H1 (cell line): ENCODE measurements at regions not wholly inside any gene's neighbourhood (a gene's known extent, or its start where the extent isn't known, plus 50 kb on each side); places are given as distances from the start of the nearest gene placed in this dataset.

Experiments
- CTCF ChIA-PET: fragments of 300-600 bp; sonication (Branson Sonifier 250); formaldehyde crosslinking; loops from one replicate; lab custom pipeline; 2021; ENCODE audit not compliant: partially characterized antibody; lab: Charles Lee
- POLR2A ChIA-PET: fragments of 300-600 bp; sonication (Branson Sonifier 250); formaldehyde crosslinking; loops from one replicate; lab custom pipeline; 2021; ENCODE audit warnings: inconsistent platforms; ENCODE audit not compliant: partially characterized antibody; lab: Charles Lee
- DNase-seq, 2 experiments: peaks; one replicate each; pipeline versions ENCODE4 v3.0.0 to v3.0.0-alpha.2; 2010 to 2022; ENCODE audit warnings: low spot score in 2 of 2, low read depth in 1 of 2, mixed read lengths in 1 of 2
- FAIRE-seq: peaks from 2 replicates; lab custom pipeline; 2011; peaks lifted over from hg19 to GRCh38; lab: Jason Lieb, UNC
- H2AFZ ChIP-seq: 2 replicates; pipeline ENCODE4 v1.8.1; 2012; ENCODE audit warnings: low read length, inconsistent platforms
- H2AK5ac ChIP-seq: 2 replicates; pipeline ENCODE4 v1.6.1; 2013; ENCODE audit warnings: low read depth, low read length
- H2BK120ac ChIP-seq: replicated peaks from 2 replicates; pipeline ENCODE3; 2013; ENCODE audit warnings: low read depth, low read length, inconsistent platforms
- H2BK12ac ChIP-seq: 2 replicates; pipeline ENCODE4 v1.6.1; 2013; ENCODE audit warnings: low read depth, low read length
- H2BK15ac ChIP-seq: 2 replicates; pipeline ENCODE4 v1.6.1; 2013; ENCODE audit warnings: low read length
- H2BK20ac ChIP-seq: 2 replicates; pipeline ENCODE4 v1.6.1; 2013; ENCODE audit warnings: low read length
- H2BK5ac ChIP-seq: 2 replicates; pipeline ENCODE4 v1.6.1; 2013; ENCODE audit warnings: low read depth, low read length
- H3K14ac ChIP-seq: 2 replicates; pipeline ENCODE4 v1.6.1; 2013; ENCODE audit warnings: inconsistent platforms; ENCODE audit not compliant: insufficient read length
- H3K18ac ChIP-seq: 2 replicates; pipeline ENCODE4 v1.6.1; 2013; ENCODE audit warnings: low read length; ENCODE audit errors: extremely low read depth
- H3K23ac ChIP-seq: 2 replicates; pipeline ENCODE4 v1.6.1; 2013; ENCODE audit warnings: inconsistent platforms; ENCODE audit not compliant: insufficient read length
- H3K23me2 ChIP-seq: 2 replicates; pipeline ENCODE4 v1.6.1; 2013; ENCODE audit warnings: low read depth, low read length
- H3K27ac ChIP-seq: 2 replicates; pipeline ENCODE4 v1.6.1; 2011; ENCODE audit warnings: low read depth, low read length, inconsistent platforms
- H3K27me3 ChIP-seq, 4 experiments: replicated peaks in 1 of 4; 1 replicate in 1 of 4; 2 replicates in 3 of 4; pipeline versions ENCODE4 v1.6.1 to v1.8.1; 2011 to 2013; ENCODE audit warnings: low read length in 3 of 4, mild to moderate bottlenecking in 3 of 4, inconsistent platforms in 2 of 4, mixed read lengths in 2 of 4, moderate library complexity in 1 of 4; ENCODE audit not compliant: control insufficient read depth in 3 of 4, insufficient read depth in 3 of 4; ENCODE audit errors: extremely low read depth in 1 of 4
- H3K36me3 ChIP-seq, 4 experiments: 2 replicates each; pipeline versions ENCODE4 v1.6.1 to v1.8.1; 2011 to 2013; ENCODE audit warnings: mild to moderate bottlenecking in 4 of 4, low read length in 3 of 4, moderate library complexity in 2 of 4, control low read depth in 1 of 4, inconsistent platforms in 1 of 4; ENCODE audit not compliant: insufficient read depth in 4 of 4, control insufficient read depth in 2 of 4
- H3K4ac ChIP-seq: replicated peaks from 2 replicates; pipeline ENCODE3; 2013; ENCODE audit warnings: low read length, low read depth, mixed read lengths, inconsistent platforms; ENCODE audit not compliant: insufficient read length
- H3K4me1 ChIP-seq, 4 experiments: replicated peaks in 1 of 4; 1 replicate in 1 of 4; 2 replicates in 3 of 4; pipeline versions ENCODE4 v1.6.1 to v1.8.1; 2011 to 2013; ENCODE audit warnings: low read length in 3 of 4, inconsistent platforms in 2 of 4, mixed read lengths in 1 of 4; ENCODE audit not compliant: insufficient read depth in 4 of 4, control insufficient read depth in 3 of 4
- H3K4me2 ChIP-seq, 2 experiments: 2 replicates each; pipeline versions ENCODE4 v1.6.1 to v1.8.1; 2011 to 2013; ENCODE audit warnings: low read depth in 2 of 2, low read length in 2 of 2, control low read depth in 1 of 2, inconsistent platforms in 1 of 2, mild to moderate bottlenecking in 1 of 2; ENCODE audit not compliant: insufficient read depth in 1 of 2
- H3K4me3 ChIP-seq, 4 experiments: fragments of 200-600, 300-600 bp in 1 of 4; sonication (generic), shearing (Covaris generic), sonication (Bioruptor Twin) in 1 of 4; 2 replicates each; pipeline versions ENCODE4 v1.5.1 to v1.8.1; 2011 to 2016; ENCODE audit warnings: low read length in 4 of 4, low read depth in 3 of 4, control low read depth in 2 of 4, inconsistent platforms in 2 of 4, mild to moderate bottlenecking in 2 of 4, mixed read lengths in 1 of 4, moderate library complexity in 1 of 4; ENCODE audit not compliant: insufficient read depth in 2 of 4; ENCODE audit errors: extremely low read depth in 1 of 4
- H3K56ac ChIP-seq: replicated peaks from 2 replicates; pipeline ENCODE3; 2013; ENCODE audit warnings: low read depth, mild to moderate bottlenecking, mixed read lengths, low read length, inconsistent platforms; ENCODE audit not compliant: insufficient read length
- H3K79me1 ChIP-seq: 2 replicates; pipeline ENCODE4 v1.6.1; 2013; ENCODE audit warnings: low read depth, low read length, control low read depth
- H3K79me2 ChIP-seq, 2 experiments: 2 replicates each; pipeline versions ENCODE4 v1.6.1 to v1.8.1; 2012 to 2013; ENCODE audit warnings: low read length in 2 of 2, mild to moderate bottlenecking in 2 of 2, inconsistent platforms in 1 of 2; ENCODE audit not compliant: insufficient read depth in 2 of 2, control insufficient read depth in 1 of 2
- H3K9ac ChIP-seq, 4 experiments: replicated peaks in 1 of 4; 1 replicate in 1 of 4; 2 replicates in 3 of 4; pipeline versions ENCODE4 v1.6.1 to v1.8.1; 2011 to 2013; ENCODE audit warnings: low read depth in 3 of 4, low read length in 3 of 4, control low read depth in 2 of 4, mild to moderate bottlenecking in 2 of 4, moderate library complexity in 2 of 4, inconsistent platforms in 1 of 4; ENCODE audit errors: extremely low read depth in 1 of 4
- H3K9me3 ChIP-seq, 2 experiments: 2 replicates each; pipeline versions ENCODE4 v1.6.1 to v1.8.1; 2012 to 2013; ENCODE audit warnings: mild to moderate bottlenecking in 2 of 2, moderate library complexity in 2 of 2, control low read depth in 1 of 2, inconsistent platforms in 1 of 2, low read depth in 1 of 2, low read length in 1 of 2, mixed read lengths in 1 of 2; ENCODE audit not compliant: insufficient read depth in 2 of 2
- H4K20me1 ChIP-seq, 2 experiments: replicated peaks in 1 of 2; 2 replicates each; pipeline versions ENCODE3 to v1.8.1; 2011 to 2013; ENCODE audit warnings: inconsistent platforms in 2 of 2, low read length in 2 of 2, mild to moderate bottlenecking in 1 of 2; ENCODE audit not compliant: insufficient read depth in 2 of 2, control insufficient read depth in 1 of 2
- H4K5ac ChIP-seq: 2 replicates; pipeline ENCODE4 v1.6.1; 2013; ENCODE audit warnings: low read length, low read depth, mixed read lengths, inconsistent platforms; ENCODE audit not compliant: insufficient read length
- H4K8ac ChIP-seq: 2 replicates; pipeline ENCODE4 v1.8.0; 2013; ENCODE audit warnings: mild to moderate bottlenecking, moderate library complexity, low read length, inconsistent platforms; ENCODE audit not compliant: insufficient read depth; ENCODE audit errors: extremely low read depth
- H4K91ac ChIP-seq: replicated peaks from 2 replicates; pipeline ENCODE3; 2013; ENCODE audit warnings: low read length, mixed read lengths, inconsistent platforms; ENCODE audit not compliant: insufficient read length
- CBX8 ChIP-seq: fragments of 300-800, 300-1000 bp; sonication (generic); IDR thresholded peaks from 2 replicates; pipeline ENCODE4 v1.7.1; 2016; ENCODE audit warnings: low read depth, low read length, borderline replicate concordance
- HDAC2 ChIP-seq, 2 experiments: fragments of 300-600 bp in 1 of 2; sonication (generic) in 1 of 2; IDR thresholded peaks; 2 replicates each; pipeline ENCODE4 v1.6.1; 2011 to 2012; ENCODE audit warnings: low read depth in 2 of 2, low read length in 2 of 2, mild to moderate bottlenecking in 2 of 2, moderate library complexity in 2 of 2, borderline replicate concordance in 1 of 2, inconsistent platforms in 1 of 2
- KDM4A ChIP-seq: IDR thresholded peaks from one replicate; pipeline ENCODE4 v1.7.1; 2012; ENCODE audit warnings: low read depth, mild to moderate bottlenecking, moderate library complexity, low read length, inconsistent platforms; ENCODE audit not compliant: severe bottlenecking
- RAD21 ChIP-seq, 2 experiments: IDR thresholded peaks in 1 of 2; conservative IDR thresholded peaks in 1 of 2; 2 replicates each; pipeline ENCODE4 v1.6.1; 2011; ENCODE audit warnings: low read depth in 2 of 2, low read length in 2 of 2, improper control_type of control experiment in 1 of 2, inconsistent platforms in 1 of 2, mild to moderate bottlenecking in 1 of 2, moderate library complexity in 1 of 2
- RBBP5 ChIP-seq: IDR thresholded peaks from 2 replicates; pipeline ENCODE4 v1.7.1; 2012; ENCODE audit warnings: low read depth, mild to moderate bottlenecking, inconsistent platforms, low read length, moderate library complexity, borderline replicate concordance
- SAP30 ChIP-seq: fragments of 300-600 bp; sonication (generic); IDR thresholded peaks from 2 replicates; pipeline ENCODE4 v1.7.1; 2012; ENCODE audit warnings: low read length, moderate library complexity, mild to moderate bottlenecking, inconsistent platforms; ENCODE audit not compliant: insufficient read depth, insufficient replicate concordance
- SP4 ChIP-seq: IDR thresholded peaks from 2 replicates; pipeline ENCODE4 v1.6.1; 2012; ENCODE audit warnings: low read length, inconsistent platforms
- WGBS, 2 experiments: shearing (Covaris generic) in 1 of 2; methylation state at CpG; one replicate each; pipeline versions ENCODE4 v1.1.6 to v1.1.7; 2013 to 2015; ENCODE audit warnings: low lambda C conversion rate in 2 of 2, mixed read lengths in 2 of 2, inconsistent platforms in 1 of 2, low coverage in 1 of 2, missing lambda C conversion rate in 1 of 2; ENCODE audit not compliant: insufficient replicate concordance in 2 of 2, insufficient coverage in 1 of 2, insufficient read length in 1 of 2; ENCODE audit errors: extremely low coverage in 1 of 2, missing lambda C conversion rate in 1 of 2; 5-methylcytosine and 5-hydroxymethylcytosine counted together
- TF ChIP-seq, protein P1 (sequence below): IDR thresholded peaks from 2 replicates; pipeline ENCODE4 v1.6.1; 2011; ENCODE audit warnings: low read depth, mild to moderate bottlenecking, low read length; ENCODE audit not compliant: insufficient read depth

- Histone ChIP-seq H2BK5ac (no peak overlapping the region), H4K91ac (no peak overlapping the region), H2BK15ac (no peak overlapping the region), H3K4me3 (no peak overlapping the region), H2AFZ (no peak overlapping the region), H2AK5ac (no peak overlapping the region), H4K5ac (no peak overlapping the region), H3K79me2 (no peaks in the 10 kb centered on the region), H3K4me2 (no peak overlapping the region), H3K56ac (no peak overlapping the region), H3K18ac (no peak overlapping the region), H4K20me1 (no peaks in the 10 kb centered on the region), H3K79me1 (no peaks in the 10 kb centered on the region), H3K27me3 (no peaks in the 10 kb centered on the region), H3K9me3 (0 out of 4 replicates have a peak, but pooled peaks cover 4 to 5% of the 10 kb centered on the region in 2 experiments), H3K23ac (no peak overlapping the region), H3K14ac (no peak overlapping the region), H3K4ac (no peak overlapping the region), H3K9ac (no peak overlapping the region), H3K23me2 (no peaks in the 10 kb centered on the region), H3K27ac (no peak overlapping the region), H3K4me1 (no peaks in the 10 kb centered on the region), H2BK20ac (no peak overlapping the region), H3K36me3 (no peaks in the 10 kb centered on the region), H2BK120ac (no peak overlapping the region), H4K8ac (no peak overlapping the region), H2BK12ac (no peak overlapping the region)
- CTCF ChIA-PET = interaction anchor here (1.2 kb wide), 1 partner anchor 10 kb away, joined by 4 read pairs; no protein-coding TSS in a partner anchor
- DNase-seq (no peak), FAIRE-seq (no peak)
- 77% methylated on average over 3 of the region's 3 CpGs; no CpG with 5 or more reads in 1 of the 2 experiments for WGBS, 2 experiments
- POLR2A ChIA-PET = no interaction called here
- no peak for TF ChIP-seq SP4
- TF ChIP-seq KDM4A = no peak
- TF ChIP-seq RAD21 (IDR thresholded peaks at IDR 0.05 in 1 of 2, conservative IDR thresholded peaks at IDR 0.05 in 1 of 2; ENCODE audit: low read depth in 2 of 2, low read length in 2 of 2) = no peak
- TF ChIP-seq, protein P1, sequence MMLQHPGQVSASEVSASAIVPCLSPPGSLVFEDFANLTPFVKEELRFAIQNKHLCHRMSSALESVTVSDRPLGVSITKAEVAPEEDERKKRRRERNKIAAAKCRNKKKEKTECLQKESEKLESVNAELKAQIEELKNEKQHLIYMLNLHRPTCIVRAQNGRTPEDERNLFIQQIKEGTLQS = no peak
- no peak for TF ChIP-seq RBBP5
- no peak for TF ChIP-seq SAP30
- no peak for TF ChIP-seq CBX8
- no peak for TF ChIP-seq HDAC2 (IDR thresholded peaks at IDR 0.05; ENCODE audit: borderline replicate concordance in 1 of 2, low read depth in 2 of 2, low read length in 2 of 2)
These were observed 402.0 kb upstream of the ACVR2A start for GRCh38 chr2:147442816-147443215.
